ENCODE measurements at regions not wholly inside any gene's neighbourhood (a gene's known extent, or its start where the extent isn't known, plus 50 kb on each side); places are given as distances from the start of the nearest gene placed in this dataset.
"Not testable (repeated sequence)": the region's sequence is repeated elsewhere in the genome, so short reads cannot be mapped to it uniquely, and the experiment has no call there.

GRCh38 chr5:126284977-126285696, 138.1 kb upstream of the GRAMD2B start:
- DNase-seq (ENCODE audit: low read depth, low spot score) = no peak
- H3K27ac ChIP-seq = no peak overlapping the region

- DNase-seq (ENCODE audit: low read depth, low spot score); H3K27ac ChIP-seq: not testable (repeated sequence)
Measured at GRCh38 chr5:126296121-126296520, 127.1 kb upstream of the GRAMD2B start.

GRCh38 chr5:126300293-126300692, 122.9 kb upstream of the GRAMD2B start:
- H3K27ac ChIP-seq = no peak overlapping the region
- DNase-seq (ENCODE audit: low read depth, low spot score) = no peak

- H3K27ac ChIP-seq = no peak overlapping the region
- no peak for DNase-seq (ENCODE audit: low read depth, low spot score)
Measured at GRCh38 chr5:126301056-126301455, 122.2 kb upstream of the GRAMD2B start.

GRCh38 chr5:126309860-126310259, 113.3 kb upstream of the GRAMD2B start:
- no peak overlapping the region for H3K27ac ChIP-seq
- no peak for DNase-seq (ENCODE audit: low read depth, low spot score)

GRCh38 chr5:126311766-126312165, 111.4 kb upstream of the GRAMD2B start:
- no peak for DNase-seq (ENCODE audit: low read depth, low spot score)

GRCh38 chr5:126315341-126315740, 107.9 kb upstream of the GRAMD2B start:
- no peak overlapping the region for H3K27ac ChIP-seq
- no peak for DNase-seq (ENCODE audit: low read depth, low spot score)

More at GRCh38 chr5:126311766-126312165, 111.4 kb upstream of the GRAMD2B start:
- no peak overlapping the region for H3K27ac ChIP-seq

GRCh38 chr5:126332326-126332725, 90.9 kb upstream of the GRAMD2B start:
- H3K27ac ChIP-seq = no peak overlapping the region

GRCh38 chr5:126334760-126335159, 88.4 kb upstream of the GRAMD2B start:
- no peak for DNase-seq (ENCODE audit: low read depth, low spot score)
- no peak overlapping the region for H3K27ac ChIP-seq

More at GRCh38 chr5:126332326-126332725, 90.9 kb upstream of the GRAMD2B start:
- DNase-seq (ENCODE audit: low read depth, low spot score) = no peak

GRCh38 chr5:126335886-126336285, 87.3 kb upstream of the GRAMD2B start:
- no peak for DNase-seq (ENCODE audit: low read depth, low spot score)
- no peak overlapping the region for H3K27ac ChIP-seq

GRCh38 chr5:126338635-126339034, 84.6 kb upstream of the GRAMD2B start:
- DNase-seq (ENCODE audit: low read depth, low spot score) = no peak
- H3K27ac ChIP-seq = no peak overlapping the region

- DNase-seq (ENCODE audit: low read depth, low spot score) = no peak
- H3K27ac ChIP-seq = no peak overlapping the region
Measured at GRCh38 chr5:126339215-126339805, 83.9 kb upstream of the GRAMD2B start.

GRCh38 chr5:126341906-126342630, 81.1 kb upstream of the GRAMD2B start:
- H3K27ac ChIP-seq = no peak overlapping the region
- no peak for DNase-seq (ENCODE audit: low read depth, low spot score)

- no peak overlapping the region for H3K27ac ChIP-seq
- no peak for DNase-seq (ENCODE audit: low read depth, low spot score)
Measured at GRCh38 chr5:126348855-126349635, 74.2 kb upstream of the GRAMD2B start.

- H3K27ac ChIP-seq = no peak overlapping the region
- DNase-seq (ENCODE audit: low read depth, low spot score) = no peak
Measured at GRCh38 chr5:126351153-126351552, 72.1 kb upstream of the GRAMD2B start.

- peak overlapping the region; percentile 82 for H3K27ac ChIP-seq
Measured at GRCh38 chr5:126354012-126354857, 69.0 kb upstream of the GRAMD2B start.

GRCh38 chr5:126354858-126355731, 68.1 kb upstream of the GRAMD2B start:
- peak overlapping the region; percentile 82 for H3K27ac ChIP-seq
- no peak for DNase-seq (ENCODE audit: low read depth, low spot score)

More at GRCh38 chr5:126354012-126354857, 69.0 kb upstream of the GRAMD2B start:
- peak; percentile 73 for DNase-seq (ENCODE audit: low read depth, low spot score)

GRCh38 chr5:126355940-126356339, 67.3 kb upstream of the GRAMD2B start:
- DNase-seq (ENCODE audit: low read depth, low spot score) = no peak

More at GRCh38 chr5:126355940-126356339, 67.3 kb upstream of the GRAMD2B start:
- H3K27ac ChIP-seq = no peak overlapping the region
